Keratinocyte (primary cell): ENCODE measurements at regions not wholly inside any gene's neighbourhood (a gene's known extent, or its start where the extent isn't known, plus 50 kb on each side); places are given as distances from the start of the nearest gene placed in this dataset.

Experiments used
- DNase-seq: peaks from one replicate; pipeline ENCODE4 v3.0.0-alpha.2; 2011; ENCODE audit warnings: low read depth, missing footprints, low spot score
- FAIRE-seq: peaks from 2 replicates; lab custom pipeline; 2011; peaks lifted over from hg19 to GRCh38; lab: Jason Lieb, UNC
- H2AFZ ChIP-seq: 2 replicates; pipeline ENCODE4 v1.6.0; 2012; ENCODE audit warnings: low read length, control low read depth, inconsistent platforms; ENCODE audit not compliant: control insufficient read depth
- H3K27ac ChIP-seq: 2 replicates; pipeline ENCODE4 v1.5.1; 2011; ENCODE audit warnings: low read length; ENCODE audit not compliant: control insufficient read depth, insufficient read depth
- H3K27me3 ChIP-seq: 3 replicates; pipeline ENCODE4 v1.6.0; 2011; ENCODE audit warnings: low read length; ENCODE audit not compliant: control insufficient read depth, insufficient read depth; ENCODE audit errors: extremely low read depth
- H3K36me3 ChIP-seq, 2 experiments: 2 replicates in 1 of 2; 3 replicates in 1 of 2; pipeline ENCODE4 v1.5.1; 2011; ENCODE audit warnings: low read length in 2 of 2, mild to moderate bottlenecking in 1 of 2; ENCODE audit not compliant: control insufficient read depth in 2 of 2, insufficient read depth in 2 of 2; ENCODE audit errors: extremely low read depth in 1 of 2
- H3K4me1 ChIP-seq: 3 replicates; pipeline ENCODE4 v1.5.1; 2011; ENCODE audit warnings: low read length; ENCODE audit not compliant: control insufficient read depth, insufficient read depth; ENCODE audit errors: extremely low read depth
- H3K4me2 ChIP-seq: 3 replicates; pipeline ENCODE4 v1.6.0; 2011; ENCODE audit warnings: low read depth, low read length; ENCODE audit not compliant: control insufficient read depth, insufficient read depth; ENCODE audit errors: extremely low read depth
- H3K4me3 ChIP-seq, 3 experiments: fragments of 200-600 bp in 1 of 3; sonication (generic) in 1 of 3; 2 replicates in 2 of 3; 3 replicates in 1 of 3; pipeline ENCODE4 v1.5.1; 2011 to 2016; ENCODE audit warnings: low read length in 3 of 3, mild to moderate bottlenecking in 3 of 3, control low read depth in 2 of 3, inconsistent platforms in 1 of 3, low read depth in 1 of 3, mixed read lengths in 1 of 3, mixed run types in 1 of 3, moderate library complexity in 1 of 3; ENCODE audit not compliant: control insufficient read depth in 2 of 3, insufficient read depth in 2 of 3; ENCODE audit errors: extremely low read depth in 1 of 3
- H3K79me2 ChIP-seq: 2 replicates; pipeline ENCODE4 v1.6.0; 2012; ENCODE audit warnings: low read length; ENCODE audit not compliant: control insufficient read depth, insufficient read depth
- H3K9ac ChIP-seq: 3 replicates; pipeline ENCODE4 v1.6.0; 2011; ENCODE audit warnings: low read length; ENCODE audit not compliant: control insufficient read depth, insufficient read depth; ENCODE audit errors: extremely low read depth
- H3K9me1 ChIP-seq: 3 replicates; pipeline ENCODE4 v1.6.0; 2011; ENCODE audit warnings: low read length; ENCODE audit not compliant: control insufficient read depth, insufficient read depth; ENCODE audit errors: extremely low read depth
- H3K9me3 ChIP-seq: 2 replicates; pipeline ENCODE4 v1.5.1; 2012; ENCODE audit warnings: low read depth, low read length; ENCODE audit not compliant: control insufficient read depth
- H4K20me1 ChIP-seq: 3 replicates; pipeline ENCODE4 v1.6.0; 2011; ENCODE audit warnings: low read length; ENCODE audit not compliant: control insufficient read depth, insufficient read depth; ENCODE audit errors: extremely low read depth
- CTCF ChIP-seq, 3 experiments: IDR thresholded peaks in 1 of 3; conservative IDR thresholded peaks in 1 of 3; optimal IDR thresholded peaks in 1 of 3; 2 replicates in 2 of 3; 3 replicates in 1 of 3; pipeline versions ENCODE3 to v1.5.1; 2011; ENCODE audit warnings: low read length in 3 of 3, mild to moderate bottlenecking in 3 of 3, moderate library complexity in 2 of 3, control low read depth in 1 of 3, inconsistent platforms in 1 of 3; ENCODE audit not compliant: insufficient read depth in 2 of 3; ENCODE audit errors: extremely low read depth in 1 of 3
- EZH2 ChIP-seq: IDR thresholded peaks from one replicate; pipeline ENCODE4 v1.6.1; 2012; ENCODE audit warnings: inconsistent platforms, mild to moderate bottlenecking, low read length, moderate library complexity
- dilution Hi-C: fragments of 300-500 bp; cut with MboI; formaldehyde crosslinking; loops from one replicate; pipeline ENCODE4 v1.7.0; 2020; ENCODE audit warnings: low sequenced_read_pairs; ENCODE audit not compliant: extremely low pct_ligation_motif_present

GRCh38 chr18:61194726-61195125 is 138.5 kb upstream of the CDH20 start:
- no peaks in the 10 kb centered on the region for H4K20me1 ChIP-seq
- H3K27me3 ChIP-seq = no peaks in the 10 kb centered on the region
- DNase-seq = no peak
- H3K4me2 ChIP-seq = no peak overlapping the region
- H3K4me1 ChIP-seq = no peaks in the 10 kb centered on the region
- no peak overlapping the region for H3K27ac ChIP-seq
- H3K79me2 ChIP-seq = no peaks in the 10 kb centered on the region
- no peak for FAIRE-seq
- no peaks in the 10 kb centered on the region for H3K36me3 ChIP-seq
- H3K9me3 ChIP-seq = no peaks in the 10 kb centered on the region
- H3K9ac ChIP-seq = no peak overlapping the region
- no peak overlapping the region for H2AFZ ChIP-seq
- no peak overlapping the region for H3K4me3 ChIP-seq
- TF ChIP-seq EZH2 (no peak), CTCF (optimal IDR thresholded peaks at IDR 0.05 in 1 of 3, IDR thresholded peaks at IDR 0.05 in 1 of 3, conservative IDR thresholded peaks at IDR 0.05 in 1 of 3; ENCODE audit: extremely low read depth in 1 of 3, insufficient read depth in 2 of 3, low read length in 3 of 3) (no peak)
- no peaks in the 10 kb centered on the region for H3K9me1 ChIP-seq
- dilution Hi-C loops = no loop called here

- Histone ChIP-seq H2AFZ (no peak overlapping the region), H3K9ac (no peak overlapping the region), H4K20me1 (no peaks in the 10 kb centered on the region), H3K27me3 (no peaks in the 10 kb centered on the region), H3K4me2 (no peak overlapping the region), H3K4me1 (no peaks in the 10 kb centered on the region), H3K36me3 (no peaks in the 10 kb centered on the region), H3K9me1 (no peaks in the 10 kb centered on the region), H3K4me3 (no peak overlapping the region), H3K79me2 (no peaks in the 10 kb centered on the region), H3K9me3 (no peaks in the 10 kb centered on the region), H3K27ac (no peak overlapping the region)
- TF ChIP-seq EZH2 (no peak), CTCF (optimal IDR thresholded peaks at IDR 0.05 in 1 of 3, IDR thresholded peaks at IDR 0.05 in 1 of 3, conservative IDR thresholded peaks at IDR 0.05 in 1 of 3; ENCODE audit: extremely low read depth in 1 of 3, insufficient read depth in 2 of 3, low read length in 3 of 3) (no peak)
- no peak for DNase-seq
- no peak for FAIRE-seq
- dilution Hi-C loops = no loop called here
Measured at GRCh38 chr18:61196750-61197149, 136.5 kb upstream of the CDH20 start.
